HEK293 (cell line): ENCODE measurements at regions not wholly inside any gene's neighbourhood (a gene's known extent, or its start where the extent isn't known, plus 50 kb on each side); places are given as distances from the start of the nearest gene placed in this dataset.

Source experiments
- GFI1B ChIP-seq: fragments of 450-650 bp; formaldehyde crosslinking; IDR thresholded peaks from 2 replicates; pipeline ENCODE4 v1.5.1; 2016; ENCODE audit warnings: missing biosample characterization, missing genetic modification characterization
- MYNN ChIP-seq: fragments of 450-650 bp; formaldehyde crosslinking; IDR thresholded peaks from 2 replicates; pipeline ENCODE4 v1.5.1; 2016; ENCODE audit warnings: missing biosample characterization, missing genetic modification characterization, borderline replicate concordance
- MZF1 ChIP-seq: fragments of 450-650 bp; formaldehyde crosslinking; IDR thresholded peaks from 2 replicates; pipeline ENCODE4 v1.5.1; 2017; ENCODE audit warnings: missing biosample characterization, missing genetic modification characterization, borderline replicate concordance
- REPIN1 ChIP-seq: fragments of 450-650 bp; formaldehyde crosslinking; IDR thresholded peaks from 2 replicates; pipeline ENCODE4 v1.5.1; 2017; ENCODE audit warnings: missing biosample characterization, missing genetic modification characterization, low read depth
- SP3 ChIP-seq: fragments of 450-650 bp; formaldehyde crosslinking; IDR thresholded peaks from 2 replicates; pipeline ENCODE4 v1.5.1; 2016; ENCODE audit warnings: missing biosample characterization, missing genetic modification characterization
- SP7 ChIP-seq: fragments of 450-650 bp; formaldehyde crosslinking; IDR thresholded peaks from 2 replicates; pipeline ENCODE4 v1.5.1; 2016; ENCODE audit warnings: missing biosample characterization, missing genetic modification characterization
- WT1 ChIP-seq: fragments of 450-650 bp; formaldehyde crosslinking; IDR thresholded peaks from 2 replicates; pipeline ENCODE4 v1.5.1; 2016; ENCODE audit warnings: missing biosample characterization, missing genetic modification characterization
- YY1 ChIP-seq: fragments of 450-650 bp; formaldehyde crosslinking; IDR thresholded peaks from 2 replicates; pipeline ENCODE4 v1.5.1; 2018; ENCODE audit warnings: missing biosample characterization, missing genetic modification characterization
- ZBTB17 ChIP-seq: fragments of 450-650 bp; formaldehyde crosslinking; IDR thresholded peaks from 2 replicates; pipeline ENCODE4 v1.5.1; 2016; ENCODE audit warnings: missing biosample characterization, missing genetic modification characterization
- ZBTB8A ChIP-seq: fragments of 450-650 bp; formaldehyde crosslinking; IDR thresholded peaks from 2 replicates; pipeline ENCODE4 v1.5.1; 2016; ENCODE audit warnings: missing biosample characterization, missing genetic modification characterization
- ZIC2 ChIP-seq: fragments of 450-650 bp; formaldehyde crosslinking; IDR thresholded peaks from 2 replicates; pipeline ENCODE4 v1.5.1; 2016; ENCODE audit warnings: missing biosample characterization, missing genetic modification characterization
- ZNF169 ChIP-seq: fragments of 450-650 bp; formaldehyde crosslinking; IDR thresholded peaks from 2 replicates; pipeline ENCODE4 v1.5.1; 2016; ENCODE audit warnings: missing biosample characterization, missing genetic modification characterization
- ZNF341 ChIP-seq: fragments of 450-650 bp; formaldehyde crosslinking; IDR thresholded peaks from 2 replicates; pipeline ENCODE4; 2016; ENCODE audit warnings: low read depth, missing biosample characterization, missing genetic modification characterization
- ZNF433 ChIP-seq: fragments of 450-650 bp; formaldehyde crosslinking; IDR thresholded peaks from 2 replicates; pipeline ENCODE4 v1.5.1; 2016; ENCODE audit warnings: missing biosample characterization, missing genetic modification characterization, low read depth
- ZNF501 ChIP-seq: fragments of 450-650 bp; formaldehyde crosslinking; IDR thresholded peaks from 2 replicates; pipeline ENCODE4 v1.5.1; 2016; ENCODE audit warnings: missing biosample characterization, missing genetic modification characterization
- ZNF548 ChIP-seq: fragments of 450-650 bp; formaldehyde crosslinking; IDR thresholded peaks from 2 replicates; pipeline ENCODE4 v1.5.1; 2016; ENCODE audit warnings: missing biosample characterization, missing genetic modification characterization
- ZNF555 ChIP-seq: fragments of 450-650 bp; formaldehyde crosslinking; conservative IDR thresholded peaks from 2 replicates; pipeline ENCODE4 v1.5.1; 2017; ENCODE audit warnings: missing biosample characterization, mild to moderate bottlenecking, missing genetic modification characterization, inconsistent platforms
- ZNF585B ChIP-seq: fragments of 450-650 bp; formaldehyde crosslinking; IDR thresholded peaks from 2 replicates; pipeline ENCODE4 v1.5.1; 2016; ENCODE audit warnings: missing biosample characterization, missing genetic modification characterization
- ZNF610 ChIP-seq: fragments of 450-650 bp; formaldehyde crosslinking; IDR thresholded peaks from 2 replicates; pipeline ENCODE4 v1.5.1; 2016; ENCODE audit warnings: missing biosample characterization, missing genetic modification characterization, borderline replicate concordance
- ZNF624 ChIP-seq: fragments of 450-650 bp; formaldehyde crosslinking; IDR thresholded peaks from 2 replicates; pipeline ENCODE4 v1.5.1; 2017; ENCODE audit warnings: missing biosample characterization, missing genetic modification characterization
- ZNF664 ChIP-seq: fragments of 450-650 bp; formaldehyde crosslinking; IDR thresholded peaks from 2 replicates; pipeline ENCODE4 v1.5.1; 2016; ENCODE audit warnings: missing biosample characterization, missing genetic modification characterization
- ZNF768 ChIP-seq: fragments of 450-650 bp; formaldehyde crosslinking; IDR thresholded peaks from 2 replicates; pipeline ENCODE4 v1.5.1; 2018; ENCODE audit warnings: missing biosample characterization, mild to moderate bottlenecking, missing genetic modification characterization
- ZNF776 ChIP-seq: fragments of 450-650 bp; formaldehyde crosslinking; IDR thresholded peaks from 2 replicates; pipeline ENCODE4 v1.5.0; 2017; ENCODE audit warnings: missing biosample characterization, missing genetic modification characterization, borderline replicate concordance
- ZNF837 ChIP-seq: fragments of 450-650 bp; formaldehyde crosslinking; IDR thresholded peaks from 2 replicates; pipeline ENCODE4 v1.5.1; 2016; ENCODE audit warnings: missing biosample characterization, missing genetic modification characterization
- TF ChIP-seq, protein P1 (sequence below): fragments of 450-650 bp; formaldehyde crosslinking; IDR thresholded peaks from 2 replicates; pipeline ENCODE4 v1.5.1; 2016; ENCODE audit warnings: missing biosample characterization, missing genetic modification characterization
- TF ChIP-seq, protein P2 (sequence below): fragments of 450-650 bp; formaldehyde crosslinking; IDR thresholded peaks from 2 replicates; pipeline ENCODE4 v1.5.1; 2016; ENCODE audit warnings: missing biosample characterization, missing genetic modification characterization
- TF ChIP-seq, protein P3 (sequence below): fragments of 450-650 bp; IDR thresholded peaks from 2 replicates; pipeline ENCODE4 v1.5.1; 2018; ENCODE audit warnings: missing biosample characterization, mild to moderate bottlenecking, missing genetic modification characterization
- TF ChIP-seq, protein P4 (sequence below): fragments of 450-650 bp; formaldehyde crosslinking; IDR thresholded peaks from 2 replicates; pipeline ENCODE4 v1.5.1; 2016; ENCODE audit warnings: missing biosample characterization, missing genetic modification characterization
- TF ChIP-seq, protein P5 (sequence below): fragments of 450-650 bp; formaldehyde crosslinking; IDR thresholded peaks from 2 replicates; pipeline ENCODE4 v1.5.1; 2016; ENCODE audit warnings: missing biosample characterization, missing genetic modification characterization, low read depth
- TF ChIP-seq, protein P6 (sequence below): fragments of 450-650 bp; formaldehyde crosslinking; IDR thresholded peaks from 2 replicates; pipeline ENCODE4 v1.5.1; 2017; ENCODE audit warnings: missing biosample characterization, missing genetic modification characterization

DNA sequence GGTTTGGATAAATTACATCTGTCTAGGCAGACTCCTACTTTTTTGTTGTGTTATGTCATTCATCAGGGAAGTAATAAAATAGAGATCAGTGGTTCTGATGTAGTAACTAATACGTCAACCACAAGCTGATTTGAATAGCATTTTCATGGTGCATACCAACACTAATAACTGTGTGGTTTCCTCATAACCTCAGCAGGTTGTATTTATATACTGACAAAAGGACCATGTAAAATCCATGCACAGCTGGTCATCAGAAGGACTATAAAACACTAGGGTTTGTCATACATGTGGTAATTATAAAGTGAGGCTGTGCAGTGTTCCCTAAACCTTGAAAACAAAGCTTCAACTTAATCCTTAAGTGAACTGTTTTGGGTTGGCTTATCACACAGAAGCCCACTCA is 216.8 kb upstream of the RBMS3 start (continued):
- TF ChIP-seq, protein P1, sequence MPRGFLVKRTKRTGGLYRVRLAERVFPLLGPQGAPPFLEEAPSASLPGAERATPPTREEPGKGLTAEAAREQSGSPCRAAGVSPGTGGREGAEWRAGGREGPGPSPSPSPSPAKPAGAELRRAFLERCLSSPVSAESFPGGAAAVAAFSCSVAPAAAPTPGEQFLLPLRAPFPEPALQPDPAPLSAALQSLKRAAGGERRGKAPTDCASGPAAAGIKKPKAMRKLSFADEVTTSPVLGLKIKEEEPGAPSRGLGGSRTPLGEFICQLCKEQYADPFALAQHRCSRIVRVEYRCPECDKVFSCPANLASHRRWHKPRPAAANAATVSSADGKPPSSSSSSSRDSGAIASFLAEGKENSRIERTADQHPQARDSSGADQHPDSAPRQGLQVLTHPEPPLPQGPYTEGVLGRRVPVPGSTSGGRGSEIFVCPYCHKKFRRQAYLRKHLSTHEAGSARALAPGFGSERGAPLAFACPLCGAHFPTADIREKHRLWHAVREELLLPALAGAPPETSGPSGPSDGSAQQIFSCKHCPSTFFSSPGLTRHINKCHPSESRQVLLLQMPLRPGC (tag by site-specific recombination), result no peak
- TF ChIP-seq ZNF433 (tag by site-specific recombination) (no peak), ZNF548 (tag by site-specific recombination) (no peak), ZNF768 (tag by site-specific recombination) (no peak), MYNN (no peak), SP3 (tag by site-specific recombination) (no peak), ZNF585B (tag by site-specific recombination) (no peak), SP7 (peak; percentile 78), ZNF555 (tag by site-specific recombination) (no peak), ZBTB17 (tag by site-specific recombination) (0 out of 2 replicates have a peak, but pooled peaks have one; percentile 17), ZNF501 (tag by site-specific recombination) (no peak), ZNF664 (tag by site-specific recombination) (no peak), ZNF837 (tag by site-specific recombination) (no peak), GFI1B (no peak), WT1 (tag by site-specific recombination) (peak; percentile 87), ZNF610 (no peak), ZNF169 (tag by site-specific recombination) (no peak), ZNF776 (tag by site-specific recombination) (no peak), YY1 (tag by site-specific recombination) (no peak), MZF1 (tag by site-specific recombination) (no peak), ZNF624 (tag by site-specific recombination) (no peak), ZNF341 (tag by site-specific recombination) (no peak), ZBTB8A (tag by site-specific recombination) (0 out of 2 replicates have a peak, but pooled peaks have one; percentile 23), REPIN1 (tag by site-specific recombination) (no peak), ZIC2 (tag by site-specific recombination) (peak; percentile 84)
- TF ChIP-seq, protein P2, sequence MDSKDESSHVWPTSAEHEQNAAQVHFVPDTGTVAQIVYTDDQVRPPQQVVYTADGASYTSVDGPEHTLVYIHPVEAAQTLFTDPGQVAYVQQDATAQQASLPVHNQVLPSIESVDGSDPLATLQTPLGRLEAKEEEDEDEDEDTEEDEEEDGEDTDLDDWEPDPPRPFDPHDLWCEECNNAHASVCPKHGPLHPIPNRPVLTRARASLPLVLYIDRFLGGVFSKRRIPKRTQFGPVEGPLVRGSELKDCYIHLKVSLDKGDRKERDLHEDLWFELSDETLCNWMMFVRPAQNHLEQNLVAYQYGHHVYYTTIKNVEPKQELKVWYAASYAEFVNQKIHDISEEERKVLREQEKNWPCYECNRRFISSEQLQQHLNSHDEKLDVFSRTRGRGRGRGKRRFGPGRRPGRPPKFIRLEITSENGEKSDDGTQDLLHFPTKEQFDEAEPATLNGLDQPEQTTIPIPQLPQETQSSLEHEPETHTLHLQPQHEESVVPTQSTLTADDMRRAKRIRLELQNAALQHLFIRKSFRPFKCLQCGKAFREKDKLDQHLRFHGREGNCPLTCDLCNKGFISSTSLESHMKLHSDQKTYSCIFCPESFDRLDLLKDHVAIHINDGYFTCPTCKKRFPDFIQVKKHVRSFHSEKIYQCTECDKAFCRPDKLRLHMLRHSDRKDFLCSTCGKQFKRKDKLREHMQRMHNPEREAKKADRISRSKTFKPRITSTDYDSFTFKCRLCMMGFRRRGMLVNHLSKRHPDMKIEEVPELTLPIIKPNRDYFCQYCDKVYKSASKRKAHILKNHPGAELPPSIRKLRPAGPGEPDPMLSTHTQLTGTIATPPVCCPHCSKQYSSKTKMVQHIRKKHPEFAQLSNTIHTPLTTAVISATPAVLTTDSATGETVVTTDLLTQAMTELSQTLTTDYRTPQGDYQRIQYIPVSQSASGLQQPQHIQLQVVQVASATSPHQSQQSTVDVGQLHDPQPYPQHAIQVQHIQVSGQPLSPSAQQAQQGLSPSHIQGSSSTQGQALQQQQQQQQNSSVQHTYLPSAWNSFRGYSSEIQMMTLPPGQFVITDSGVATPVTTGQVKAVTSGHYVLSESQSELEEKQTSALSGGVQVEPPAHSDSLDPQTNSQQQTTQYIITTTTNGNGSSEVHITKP (tag by site-specific recombination), result peak; percentile 38; the same call in 1 of the 2 replicates
- TF ChIP-seq, protein P3, sequence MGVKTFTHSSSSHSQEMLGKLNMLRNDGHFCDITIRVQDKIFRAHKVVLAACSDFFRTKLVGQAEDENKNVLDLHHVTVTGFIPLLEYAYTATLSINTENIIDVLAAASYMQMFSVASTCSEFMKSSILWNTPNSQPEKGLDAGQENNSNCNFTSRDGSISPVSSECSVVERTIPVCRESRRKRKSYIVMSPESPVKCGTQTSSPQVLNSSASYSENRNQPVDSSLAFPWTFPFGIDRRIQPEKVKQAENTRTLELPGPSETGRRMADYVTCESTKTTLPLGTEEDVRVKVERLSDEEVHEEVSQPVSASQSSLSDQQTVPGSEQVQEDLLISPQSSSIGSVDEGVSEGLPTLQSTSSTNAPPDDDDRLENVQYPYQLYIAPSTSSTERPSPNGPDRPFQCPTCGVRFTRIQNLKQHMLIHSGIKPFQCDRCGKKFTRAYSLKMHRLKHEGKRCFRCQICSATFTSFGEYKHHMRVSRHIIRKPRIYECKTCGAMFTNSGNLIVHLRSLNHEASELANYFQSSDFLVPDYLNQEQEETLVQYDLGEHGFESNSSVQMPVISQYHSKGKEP (tag by site-specific recombination), result peak; percentile 5; the same call in 1 of the 2 replicates
- TF ChIP-seq, protein P4, sequence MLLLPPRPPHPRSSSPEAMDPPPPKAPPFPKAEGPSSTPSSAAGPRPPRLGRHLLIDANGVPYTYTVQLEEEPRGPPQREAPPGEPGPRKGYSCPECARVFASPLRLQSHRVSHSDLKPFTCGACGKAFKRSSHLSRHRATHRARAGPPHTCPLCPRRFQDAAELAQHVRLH, result no peak
- TF ChIP-seq, protein P5, sequence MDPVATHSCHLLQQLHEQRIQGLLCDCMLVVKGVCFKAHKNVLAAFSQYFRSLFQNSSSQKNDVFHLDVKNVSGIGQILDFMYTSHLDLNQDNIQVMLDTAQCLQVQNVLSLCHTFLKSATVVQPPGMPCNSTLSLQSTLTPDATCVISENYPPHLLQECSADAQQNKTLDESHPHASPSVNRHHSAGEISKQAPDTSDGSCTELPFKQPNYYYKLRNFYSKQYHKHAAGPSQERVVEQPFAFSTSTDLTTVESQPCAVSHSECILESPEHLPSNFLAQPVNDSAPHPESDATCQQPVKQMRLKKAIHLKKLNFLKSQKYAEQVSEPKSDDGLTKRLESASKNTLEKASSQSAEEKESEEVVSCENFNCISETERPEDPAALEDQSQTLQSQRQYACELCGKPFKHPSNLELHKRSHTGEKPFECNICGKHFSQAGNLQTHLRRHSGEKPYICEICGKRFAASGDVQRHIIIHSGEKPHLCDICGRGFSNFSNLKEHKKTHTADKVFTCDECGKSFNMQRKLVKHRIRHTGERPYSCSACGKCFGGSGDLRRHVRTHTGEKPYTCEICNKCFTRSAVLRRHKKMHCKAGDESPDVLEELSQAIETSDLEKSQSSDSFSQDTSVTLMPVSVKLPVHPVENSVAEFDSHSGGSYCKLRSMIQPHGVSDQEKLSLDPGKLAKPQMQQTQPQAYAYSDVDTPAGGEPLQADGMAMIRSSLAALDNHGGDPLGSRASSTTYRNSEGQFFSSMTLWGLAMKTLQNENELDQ (tag by site-specific recombination), result no peak
- TF ChIP-seq, protein P6, sequence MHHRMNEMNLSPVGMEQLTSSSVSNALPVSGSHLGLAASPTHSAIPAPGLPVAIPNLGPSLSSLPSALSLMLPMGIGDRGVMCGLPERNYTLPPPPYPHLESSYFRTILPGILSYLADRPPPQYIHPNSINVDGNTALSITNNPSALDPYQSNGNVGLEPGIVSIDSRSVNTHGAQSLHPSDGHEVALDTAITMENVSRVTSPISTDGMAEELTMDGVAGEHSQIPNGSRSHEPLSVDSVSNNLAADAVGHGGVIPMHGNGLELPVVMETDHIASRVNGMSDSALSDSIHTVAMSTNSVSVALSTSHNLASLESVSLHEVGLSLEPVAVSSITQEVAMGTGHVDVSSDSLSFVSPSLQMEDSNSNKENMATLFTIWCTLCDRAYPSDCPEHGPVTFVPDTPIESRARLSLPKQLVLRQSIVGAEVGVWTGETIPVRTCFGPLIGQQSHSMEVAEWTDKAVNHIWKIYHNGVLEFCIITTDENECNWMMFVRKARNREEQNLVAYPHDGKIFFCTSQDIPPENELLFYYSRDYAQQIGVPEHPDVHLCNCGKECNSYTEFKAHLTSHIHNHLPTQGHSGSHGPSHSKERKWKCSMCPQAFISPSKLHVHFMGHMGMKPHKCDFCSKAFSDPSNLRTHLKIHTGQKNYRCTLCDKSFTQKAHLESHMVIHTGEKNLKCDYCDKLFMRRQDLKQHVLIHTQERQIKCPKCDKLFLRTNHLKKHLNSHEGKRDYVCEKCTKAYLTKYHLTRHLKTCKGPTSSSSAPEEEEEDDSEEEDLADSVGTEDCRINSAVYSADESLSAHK (tag by site-specific recombination), result peak; percentile 58
